Activated naive CD8-positive, alpha-beta T cell treated with anti-CD3 and anti-CD28 coated beads for 36 hours (primary cell): ENCODE measurements at regions not wholly inside any gene's neighbourhood (a gene's known extent, or its start where the extent isn't known, plus 50 kb on each side); places are given as distances from the start of the nearest gene placed in this dataset.

Experiments used
- DNase-seq: peaks from one replicate; pipeline ENCODE4 v3.0.0; 2021
- H3K27ac Mint-ChIP-seq: one replicate; pipeline ENCODE4 v1.8.0; 2022; ENCODE audit warnings: mild to moderate bottlenecking, moderate library complexity, mixed read lengths
- H3K27me3 Mint-ChIP-seq: one replicate; pipeline ENCODE4 v1.8.0; 2022; ENCODE audit warnings: mild to moderate bottlenecking, mixed read lengths
- H3K36me3 Mint-ChIP-seq: one replicate; pipeline ENCODE4 v1.8.0; 2021; ENCODE audit warnings: mild to moderate bottlenecking, mixed read lengths
- H3K4me1 Mint-ChIP-seq: one replicate; pipeline ENCODE4 v1.8.0; 2021; ENCODE audit warnings: mixed read lengths
- H3K4me3 Mint-ChIP-seq: one replicate; pipeline ENCODE4 v1.8.0; 2022; ENCODE audit warnings: mild to moderate bottlenecking, moderate library complexity, mixed read lengths
- H3K9me3 Mint-ChIP-seq: one replicate; pipeline ENCODE4 v1.8.0; 2022; ENCODE audit warnings: mixed read lengths

DNA sequence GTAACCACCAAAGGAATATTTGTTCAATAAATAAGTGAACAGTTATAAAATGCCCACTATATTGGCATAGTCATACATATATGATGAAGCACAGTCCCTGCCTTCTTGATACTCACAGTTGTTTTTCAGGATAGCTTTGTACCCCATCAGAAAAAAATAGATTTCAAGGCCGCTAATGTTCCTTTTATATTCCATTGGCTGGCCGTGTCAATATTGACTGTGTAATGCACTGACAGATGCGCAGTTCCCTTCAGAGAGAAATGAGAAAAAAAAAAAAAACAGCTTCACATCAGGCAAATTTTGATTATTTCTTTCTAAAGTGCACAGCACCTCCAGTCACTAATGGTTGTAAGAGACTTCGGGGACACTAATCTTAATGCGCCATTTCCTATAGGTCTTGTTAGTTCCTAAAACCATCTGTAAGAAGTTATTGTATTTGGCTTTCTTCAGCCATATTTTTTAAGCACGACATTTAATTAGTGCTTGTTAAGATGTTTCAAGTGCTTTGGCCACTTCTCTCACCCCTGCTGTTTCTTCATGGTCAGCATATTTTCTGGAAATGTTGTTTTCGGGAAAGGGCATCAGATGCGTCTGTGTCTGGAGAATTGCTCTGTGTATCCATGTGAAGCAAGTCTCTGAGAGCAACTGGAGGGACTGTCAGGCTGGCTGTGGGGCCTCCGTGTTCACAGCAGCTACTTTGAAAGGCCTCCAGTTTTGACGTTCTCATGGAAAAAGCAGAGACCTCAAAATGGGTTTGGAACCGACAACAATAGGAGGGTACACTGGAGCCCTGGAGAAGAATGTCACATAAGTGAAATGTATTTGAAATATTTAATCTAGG is 378.3 kb downstream of the MTX2 start:
- H3K27ac Mint-ChIP-seq: no peak overlapping the region
- H3K9me3 Mint-ChIP-seq: no peaks in the 10 kb centered on the region
- H3K4me3 Mint-ChIP-seq: no peak overlapping the region
- no peaks in the 10 kb centered on the region for H3K36me3 Mint-ChIP-seq
- peaks cover 4% of the 10 kb centered on the region for H3K4me1 Mint-ChIP-seq
- H3K27me3 Mint-ChIP-seq: peaks cover 70% of the 10 kb centered on the region
- DNase-seq: no peak

GRCh38 chr2:176648700-176649297 is 379.6 kb downstream of the MTX2 start:
- DNase-seq: no peak
- Mint-ChIP-seq H3K27me3 (peaks cover 61% of the 10 kb centered on the region), H3K27ac (no peak overlapping the region), H3K36me3 (no peaks in the 10 kb centered on the region), H3K9me3 (no peaks in the 10 kb centered on the region), H3K4me1 (peaks cover 14% of the 10 kb centered on the region), H3K4me3 (no peak overlapping the region)

- no peak for DNase-seq
- Mint-ChIP-seq H3K9me3 (no peaks in the 10 kb centered on the region), H3K36me3 (no peaks in the 10 kb centered on the region), H3K4me1 (peaks cover 22% of the 10 kb centered on the region), H3K27ac (no peak overlapping the region), H3K4me3 (no peak overlapping the region), H3K27me3 (peaks cover 54% of the 10 kb centered on the region)
These were observed 381.0 kb downstream of the MTX2 start for GRCh38 chr2:176650104-176650837.

DNA sequence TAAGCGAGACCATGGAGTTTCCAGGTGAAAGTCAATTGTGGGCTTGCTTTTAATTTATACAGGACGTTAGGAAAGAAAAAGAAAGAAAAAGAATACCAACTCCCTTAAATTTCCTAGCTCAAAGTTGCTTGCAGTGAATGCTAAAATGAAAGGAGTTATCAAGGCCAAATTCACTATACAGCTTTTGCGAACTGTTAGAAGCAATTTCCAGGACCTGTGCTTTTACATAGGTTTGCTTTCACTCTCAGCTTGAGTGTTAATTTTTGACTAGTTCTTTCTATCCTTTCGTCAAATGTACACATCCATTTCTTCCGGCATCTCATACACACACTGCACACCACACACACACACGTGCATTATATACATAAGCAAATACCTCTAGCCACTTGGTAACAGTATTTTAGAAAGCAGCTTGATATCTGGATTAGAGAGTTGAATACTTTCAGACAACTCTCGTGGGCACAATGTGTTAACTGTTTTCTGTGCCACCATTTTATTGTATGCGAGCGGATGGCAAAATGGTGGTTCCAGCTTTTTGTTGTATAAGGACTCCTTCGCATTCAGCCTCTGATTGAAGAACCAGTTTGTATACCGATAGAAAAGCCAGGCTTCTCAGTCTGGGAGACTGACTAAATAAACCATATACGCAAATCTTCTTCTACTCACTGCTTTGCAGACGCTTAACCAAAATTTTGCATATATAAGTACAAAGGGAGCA is 381.8 kb downstream of the MTX2 start:
- peaks cover 22% of the 10 kb centered on the region for H3K4me1 Mint-ChIP-seq
- no peak for DNase-seq
- no peaks in the 10 kb centered on the region for H3K36me3 Mint-ChIP-seq
- H3K27me3 Mint-ChIP-seq: peaks cover 55% of the 10 kb centered on the region
- H3K9me3 Mint-ChIP-seq: no peaks in the 10 kb centered on the region
- no peak overlapping the region for H3K27ac Mint-ChIP-seq
- no peak overlapping the region for H3K4me3 Mint-ChIP-seq

- Mint-ChIP-seq H3K4me1 (peaks cover 22% of the 10 kb centered on the region), H3K36me3 (no peaks in the 10 kb centered on the region), H3K9me3 (no peaks in the 10 kb centered on the region), H3K4me3 (no peak overlapping the region), H3K27ac (no peak overlapping the region), H3K27me3 (peaks cover 53% of the 10 kb centered on the region)
- DNase-seq: peak; percentile 22
These were observed 383.3 kb downstream of the MTX2 start for GRCh38 chr2:176652300-176653182.

GRCh38 chr2:176653479-176654443 is 384.5 kb downstream of the MTX2 start:
- H3K27ac Mint-ChIP-seq: no peak overlapping the region
- DNase-seq: peak; percentile 46
- no peak overlapping the region for H3K4me3 Mint-ChIP-seq
- H3K36me3 Mint-ChIP-seq: no peaks in the 10 kb centered on the region
- peaks cover 22% of the 10 kb centered on the region for H3K4me1 Mint-ChIP-seq
- H3K9me3 Mint-ChIP-seq: no peaks in the 10 kb centered on the region
- peaks cover 51% of the 10 kb centered on the region for H3K27me3 Mint-ChIP-seq

DNA sequence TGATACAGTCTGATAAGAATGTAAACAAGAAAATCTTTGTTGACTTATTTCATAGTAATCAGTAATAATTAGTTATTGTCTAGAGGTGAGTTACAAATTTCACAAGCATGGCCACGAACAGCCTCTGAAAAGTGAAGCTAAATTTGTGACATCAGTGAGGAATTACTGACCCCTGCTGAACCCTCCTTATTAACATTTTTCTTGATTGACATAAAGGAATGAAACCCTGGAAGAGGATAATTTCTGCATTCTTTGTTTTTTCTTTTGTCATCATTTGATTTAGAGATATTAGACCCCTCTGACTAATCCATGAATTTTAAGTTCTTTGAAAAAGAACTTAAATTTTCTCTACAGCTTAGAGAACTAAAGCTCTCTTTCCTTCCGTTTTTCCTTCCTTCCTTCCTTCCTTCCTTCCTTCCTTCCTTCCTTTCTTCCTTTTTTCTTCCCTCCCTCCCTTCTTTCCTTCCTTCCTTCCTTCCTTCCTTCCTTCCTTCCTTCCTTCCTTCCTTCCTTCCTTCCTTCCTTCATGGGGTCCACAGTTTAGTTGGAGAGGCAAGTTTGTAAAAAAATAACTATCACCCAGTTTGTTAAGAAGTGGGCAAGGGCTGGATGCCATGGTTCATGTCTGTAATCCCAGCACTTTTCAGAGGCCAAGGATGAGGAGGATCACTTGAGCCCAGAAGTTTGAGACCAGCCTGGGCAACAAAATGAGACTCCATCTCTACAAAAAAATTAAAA is 387.0 kb downstream of the MTX2 start:
- Mint-ChIP-seq H3K27me3 (peaks cover 42% of the 10 kb centered on the region), H3K4me1 (peaks cover 22% of the 10 kb centered on the region), H3K36me3 (no peaks in the 10 kb centered on the region), H3K4me3 (no peak overlapping the region), H3K27ac (no peak overlapping the region), H3K9me3 (no peaks in the 10 kb centered on the region)
- DNase-seq: no peak

GRCh38 chr2:176656776-176657140 is 387.5 kb downstream of the MTX2 start:
- H3K36me3 Mint-ChIP-seq: no peaks in the 10 kb centered on the region
- no peaks in the 10 kb centered on the region for H3K9me3 Mint-ChIP-seq
- no peak overlapping the region for H3K4me3 Mint-ChIP-seq
- peaks cover 22% of the 10 kb centered on the region for H3K4me1 Mint-ChIP-seq
- peaks cover 40% of the 10 kb centered on the region for H3K27me3 Mint-ChIP-seq
- no peak overlapping the region for H3K27ac Mint-ChIP-seq
- DNase-seq: no peak

DNA sequence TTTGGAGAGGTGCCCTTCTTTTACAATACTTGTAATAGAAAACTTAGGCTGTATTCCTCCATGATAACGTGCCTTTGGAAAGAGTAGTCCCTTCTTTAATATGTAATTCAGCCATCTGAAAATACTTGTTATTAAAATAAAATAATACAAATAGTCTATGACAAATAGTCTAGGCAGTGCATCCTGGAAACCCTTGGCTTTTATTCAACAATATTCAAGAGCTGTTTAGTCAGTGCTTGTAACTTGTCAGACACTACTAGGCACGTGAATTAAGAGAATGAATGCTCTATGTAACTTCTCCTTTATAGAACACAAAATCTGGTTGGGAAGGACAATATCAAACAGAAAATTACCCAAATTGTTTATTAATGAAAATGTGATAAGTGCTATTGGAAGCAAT is 388.2 kb downstream of the MTX2 start:
- Mint-ChIP-seq H3K4me3 (no peak overlapping the region), H3K36me3 (no peaks in the 10 kb centered on the region)
- no peak for DNase-seq

GRCh38 chr2:176658708-176659107 is 389.5 kb downstream of the MTX2 start:
- no peak for DNase-seq
- H3K27ac Mint-ChIP-seq: no peak overlapping the region
- H3K9me3 Mint-ChIP-seq: no peaks in the 10 kb centered on the region
- H3K4me3 Mint-ChIP-seq: no peak overlapping the region
- no peaks in the 10 kb centered on the region for H3K36me3 Mint-ChIP-seq
- peaks cover 9% of the 10 kb centered on the region for H3K4me1 Mint-ChIP-seq
- peaks cover 33% of the 10 kb centered on the region for H3K27me3 Mint-ChIP-seq

More for the DNA sequence above, 388.2 kb downstream of the MTX2 start:
- Mint-ChIP-seq H3K27ac (no peak overlapping the region), H3K9me3 (no peaks in the 10 kb centered on the region), H3K27me3 (peaks cover 37% of the 10 kb centered on the region), H3K4me1 (peaks cover 20% of the 10 kb centered on the region)

GRCh38 chr2:176662753-176663152 is 393.5 kb downstream of the MTX2 start:
- H3K27ac Mint-ChIP-seq: no peak overlapping the region
- H3K4me1 Mint-ChIP-seq: no peaks in the 10 kb centered on the region
- no peaks in the 10 kb centered on the region for H3K9me3 Mint-ChIP-seq
- no peak for DNase-seq
- H3K36me3 Mint-ChIP-seq: no peaks in the 10 kb centered on the region
- H3K27me3 Mint-ChIP-seq: peaks cover 27% of the 10 kb centered on the region
- H3K4me3 Mint-ChIP-seq: no peak overlapping the region

- no peak for DNase-seq
- H3K36me3 Mint-ChIP-seq: no peaks in the 10 kb centered on the region
- no peak overlapping the region for H3K4me3 Mint-ChIP-seq
- H3K27ac Mint-ChIP-seq: no peak overlapping the region
- peaks cover under 1% of the 10 kb centered on the region for H3K4me1 Mint-ChIP-seq
- H3K27me3 Mint-ChIP-seq: peaks cover 22% of the 10 kb centered on the region
- no peaks in the 10 kb centered on the region for H3K9me3 Mint-ChIP-seq
These were observed 395.2 kb downstream of the MTX2 start for GRCh38 chr2:176664478-176664877.

DNA sequence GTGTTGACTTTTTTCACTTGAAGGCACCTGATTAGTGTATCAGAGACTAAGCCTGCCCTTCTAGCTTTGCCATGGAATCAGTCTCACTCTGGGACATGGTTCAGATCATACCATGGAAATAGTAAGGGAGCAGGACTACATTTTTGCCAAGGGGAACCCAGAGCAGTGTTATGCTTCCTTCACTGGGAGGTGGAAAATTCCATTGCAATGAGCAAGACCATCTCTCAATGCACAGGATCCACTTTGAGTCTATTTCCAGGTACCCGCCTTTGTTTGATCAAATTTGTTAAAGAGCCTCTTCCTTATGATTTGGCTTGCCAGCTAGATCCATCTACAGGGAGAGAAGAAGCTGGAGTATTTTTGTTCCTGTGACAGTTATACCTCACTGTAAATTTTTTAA is 395.8 kb downstream of the MTX2 start:
- H3K36me3 Mint-ChIP-seq: no peaks in the 10 kb centered on the region
- peaks cover 22% of the 10 kb centered on the region for H3K27me3 Mint-ChIP-seq
- DNase-seq: no peak
- H3K4me1 Mint-ChIP-seq: peaks cover 4% of the 10 kb centered on the region
- no peaks in the 10 kb centered on the region for H3K9me3 Mint-ChIP-seq
- no peak overlapping the region for H3K27ac Mint-ChIP-seq
- H3K4me3 Mint-ChIP-seq: no peak overlapping the region
